Thoracic aorta (tissue), 2 donors: ENCODE measurements at regions not wholly inside any gene's neighbourhood (a gene's known extent, or its start where the extent isn't known, plus 50 kb on each side); places are given as distances from the start of the nearest gene placed in this dataset.

ENCODE experiments used
- ATAC-seq: fragments of 150-250 bp; one replicate; pipeline ENCODE4 v1.8.0; 2017; ENCODE audit warnings: low read depth; ENCODE audit not compliant: insufficient number of reproducible peaks, low FRiP score
- DNase-seq: peaks from one replicate; pipeline ENCODE4 v3.0.0-alpha.2; 2020; ENCODE audit warnings: low spot score
- H3K27ac ChIP-seq, 2 donors: fragments of 200-600 bp; sonication (generic); 1 replicate in 1 of 2; 2 replicates in 1 of 2; pipeline ENCODE4 v1.5.1; 2016; ENCODE audit warnings: mild to moderate bottlenecking in 2 of 2, moderate library complexity in 2 of 2
- H3K27me3 ChIP-seq: fragments of 200-600 bp; sonication (generic); replicated peaks from 2 replicates; pipeline ENCODE4 v1.6.0; 2016; ENCODE audit warnings: mild to moderate bottlenecking; ENCODE audit not compliant: insufficient read depth
- H3K36me3 ChIP-seq: fragments of 200-600 bp; sonication (generic); one replicate; pipeline ENCODE4 v1.5.1; 2016
- H3K4me1 ChIP-seq, 2 donors: fragments of 200-600 bp; sonication (generic); 1 replicate in 1 of 2; 2 replicates in 1 of 2; pipeline versions ENCODE4 v1.5.1 to v1.6.0; 2016; ENCODE audit warnings: low read depth in 2 of 2, mild to moderate bottlenecking in 1 of 2; ENCODE audit not compliant: control insufficient read depth in 1 of 2
- H3K4me3 ChIP-seq: fragments of 200-600 bp; sonication (generic); 2 replicates; pipeline ENCODE4 v1.5.1; 2016; ENCODE audit warnings: mild to moderate bottlenecking
- H3K9me3 ChIP-seq: fragments of 200-600 bp; sonication (generic); 2 replicates; pipeline ENCODE4 v1.5.1; 2016
- CTCF ChIP-seq: fragments of 200-600 bp; sonication (generic); IDR thresholded peaks from one replicate; pipeline ENCODE4 v1.5.1; 2019; ENCODE audit warnings: antibody characterized with exemption

GRCh38 chr11:29657709-29658108 lies 359.1 kb downstream of the KCNA4 start:
- no peaks in the 10 kb centered on the region for H3K27me3 ChIP-seq
- DNase-seq, result no peak
- H3K4me1 ChIP-seq, result no peaks in the 10 kb centered on the region
- H3K9me3 ChIP-seq, result no peaks in the 10 kb centered on the region
- H3K27ac ChIP-seq, result no peak overlapping the region
- H3K36me3 ChIP-seq, result no peaks in the 10 kb centered on the region
- no peak for ATAC-seq
- no peak for TF ChIP-seq CTCF
- no peak overlapping the region for H3K4me3 ChIP-seq

GRCh38 chr11:29656597-29656996 lies 360.2 kb downstream of the KCNA4 start:
- H3K27me3 ChIP-seq, result no peaks in the 10 kb centered on the region
- no peak overlapping the region for H3K4me3 ChIP-seq
- no peak for ATAC-seq
- no peak for TF ChIP-seq CTCF
- no peaks in the 10 kb centered on the region for H3K9me3 ChIP-seq
- no peaks in the 10 kb centered on the region for H3K4me1 ChIP-seq
- H3K27ac ChIP-seq, result no peak overlapping the region
- no peak for DNase-seq
- H3K36me3 ChIP-seq, result no peaks in the 10 kb centered on the region

- Histone ChIP-seq H3K27me3 (no peaks in the 10 kb centered on the region), H3K4me1 (no peaks in the 10 kb centered on the region), H3K27ac (no peak overlapping the region), H3K9me3 (no peaks in the 10 kb centered on the region), H3K36me3 (no peaks in the 10 kb centered on the region), H3K4me3 (no peak overlapping the region)
- ATAC-seq (no peak), DNase-seq (no peak)
- no peak for TF ChIP-seq CTCF
These were observed 371.5 kb downstream of the KCNA4 start for GRCh38 chr11:29645373-29645772.

- Histone ChIP-seq H3K4me3 (no peak overlapping the region), H3K27me3 (no peaks in the 10 kb centered on the region), H3K9me3 (no peaks in the 10 kb centered on the region), H3K27ac (no peak overlapping the region), H3K4me1 (no peaks in the 10 kb centered on the region), H3K36me3 (no peaks in the 10 kb centered on the region)
- ATAC-seq, result no peak
- TF ChIP-seq CTCF, result no peak
- no peak for DNase-seq
These were observed 375.6 kb downstream of the KCNA4 start for GRCh38 chr11:29641201-29641600.

- ATAC-seq (no peak), DNase-seq (no peak)
- no peak overlapping the region for H3K27ac ChIP-seq
- TF ChIP-seq CTCF, result no peak
- no peaks in the 10 kb centered on the region for H3K4me1 ChIP-seq
- H3K9me3 ChIP-seq, result no peaks in the 10 kb centered on the region
- H3K4me3 ChIP-seq, result no peak overlapping the region
- no peaks in the 10 kb centered on the region for H3K27me3 ChIP-seq
- no peaks in the 10 kb centered on the region for H3K36me3 ChIP-seq
These were observed 382.1 kb downstream of the KCNA4 start for GRCh38 chr11:29634744-29635143.
